GM21737 (cell line): ENCODE measurements at regions not wholly inside any gene's neighbourhood (a gene's known extent, or its start where the extent isn't known, plus 50 kb on each side); places are given as distances from the start of the nearest gene placed in this dataset.

Experiments used
- ATAC-seq: cut with Tn5 transposase; IDR thresholded peaks from one replicate; pipeline ENCODE4 v1.9.1; 2021; ENCODE audit warnings: mild to moderate bottlenecking, moderate library complexity; ENCODE audit not compliant: unreplicated experiment

GRCh38 chr13:103195762-103196161 lies 129.5 kb upstream of the SLC10A2 start:
- ATAC-seq, result no peak

- ATAC-seq, result no peak
Observed at GRCh38 chr13:103194871-103195270, 128.7 kb upstream of the SLC10A2 start.

GRCh38 chr13:103192511-103193135 lies 126.4 kb upstream of the SLC10A2 start:
- ATAC-seq, result no peak

- no peak for ATAC-seq
Observed at GRCh38 chr13:103190841-103191240, 124.6 kb upstream of the SLC10A2 start.

- ATAC-seq, result no peak
Observed at GRCh38 chr13:103188713-103189326, 122.6 kb upstream of the SLC10A2 start.

GRCh38 chr13:103187721-103188156 lies 121.5 kb upstream of the SLC10A2 start:
- ATAC-seq, result no peak

GRCh38 chr13:103184413-103184812 lies 118.2 kb upstream of the SLC10A2 start:
- ATAC-seq, result no peak

- ATAC-seq, result no peak
Observed at GRCh38 chr13:103178986-103179943, 113.0 kb upstream of the SLC10A2 start.

GRCh38 chr13:103174966-103175365 lies 108.7 kb upstream of the SLC10A2 start:
- ATAC-seq, result no peak

GRCh38 chr13:103168901-103169508 lies 102.8 kb upstream of the SLC10A2 start:
- no peak for ATAC-seq

- ATAC-seq, result no peak
Observed at GRCh38 chr13:103164251-103164650, 98.0 kb upstream of the SLC10A2 start.

GRCh38 chr13:103161476-103161875 lies 95.3 kb upstream of the SLC10A2 start:
- no peak for ATAC-seq

GRCh38 chr13:103157434-103158145 lies 91.4 kb upstream of the SLC10A2 start:
- ATAC-seq, result no peak

- no peak for ATAC-seq
Observed at GRCh38 chr13:103157016-103157415, 90.8 kb upstream of the SLC10A2 start.

- no peak for ATAC-seq
Observed at GRCh38 chr13:103156346-103156998, 90.3 kb upstream of the SLC10A2 start.

GRCh38 chr13:103153466-103153865 lies 87.2 kb upstream of the SLC10A2 start:
- no peak for ATAC-seq

- ATAC-seq, result no peak
Observed at GRCh38 chr13:103147961-103148360, 81.7 kb upstream of the SLC10A2 start.

GRCh38 chr13:103145442-103145841 lies 79.2 kb upstream of the SLC10A2 start:
- no peak for ATAC-seq

- ATAC-seq, result no peak
Observed at GRCh38 chr13:103143432-103143831, 77.2 kb upstream of the SLC10A2 start.

- no peak for ATAC-seq
Observed at GRCh38 chr13:103142151-103142550, 75.9 kb upstream of the SLC10A2 start.
